Kidney epithelial cell (primary cell): ENCODE measurements at regions not wholly inside any gene's neighbourhood (a gene's known extent, or its start where the extent isn't known, plus 50 kb on each side); places are given as distances from the start of the nearest gene placed in this dataset.
"Not testable (repeated sequence)": the region's sequence is repeated elsewhere in the genome, so short reads cannot be mapped to it uniquely, and the experiment has no call there.

Experiments used
- DNase-seq: peaks from one replicate; pipeline ENCODE4 v3.0.0-alpha.2; 2010; ENCODE audit warnings: low read depth
- H3K27me3 ChIP-seq: 2 replicates; pipeline ENCODE4 v1.6.0; 2011; ENCODE audit warnings: low read length; ENCODE audit not compliant: control insufficient read depth, insufficient read depth
- H3K36me3 ChIP-seq: 2 replicates; pipeline ENCODE4 v1.5.1; 2011; ENCODE audit warnings: low read length; ENCODE audit not compliant: control insufficient read depth, insufficient read depth
- H3K4me3 ChIP-seq: 2 replicates; pipeline ENCODE4 v1.5.1; 2011; ENCODE audit warnings: low read depth, mild to moderate bottlenecking, control low read depth, low read length
- CTCF ChIP-seq: IDR thresholded peaks from 2 replicates; pipeline ENCODE4 v1.5.1; 2011; ENCODE audit warnings: mild to moderate bottlenecking, moderate library complexity, low read length, control low read depth, inconsistent platforms; ENCODE audit not compliant: insufficient read depth, poor library complexity, severe bottlenecking

- no peak for TF ChIP-seq CTCF
- no peaks in the 10 kb centered on the region for H3K27me3 ChIP-seq
Observed at GRCh38 chr6:99668036-99668705, 61.5 kb downstream of the PRDM13 start.

DNA sequence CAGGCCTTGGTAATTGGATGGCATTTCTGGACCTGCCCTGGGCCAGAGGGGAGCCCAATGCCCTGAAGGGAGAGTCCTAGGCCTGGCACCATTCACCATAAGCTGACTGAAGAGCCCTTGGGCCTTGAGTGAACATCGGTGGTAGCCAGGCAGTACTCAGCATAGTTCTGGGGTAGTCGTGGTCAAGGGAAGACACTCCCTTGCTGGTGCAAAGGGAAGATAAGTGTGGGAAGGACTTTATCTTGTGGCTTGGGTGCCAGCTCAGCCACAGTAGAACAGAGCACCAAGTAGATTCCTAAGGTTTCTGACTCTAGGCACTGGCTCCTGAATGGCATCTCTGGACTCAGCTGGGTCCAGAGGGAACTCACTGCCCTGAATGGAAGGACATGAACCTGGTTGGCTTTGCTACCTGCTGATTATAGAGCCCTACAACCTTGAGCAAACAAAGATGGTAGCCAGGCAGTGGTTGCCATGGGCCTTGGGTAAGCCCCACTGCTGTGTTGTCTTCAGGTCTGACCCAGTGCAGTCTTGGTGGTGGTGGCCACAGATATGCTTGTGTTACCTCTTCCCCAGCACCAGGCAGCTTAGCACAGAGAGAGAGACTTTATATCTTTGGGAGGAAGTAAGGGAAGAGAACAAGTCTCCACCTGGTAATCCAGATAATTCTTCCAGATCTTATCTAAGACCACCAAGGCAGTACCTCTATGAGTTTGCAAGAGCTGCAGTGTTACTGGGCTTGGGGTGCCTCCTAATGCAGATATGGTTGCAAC is 83.5 kb downstream of the PRDM13 start:
- no peak for TF ChIP-seq CTCF
- no peak for DNase-seq
- Histone ChIP-seq H3K36me3 (no peaks in the 10 kb centered on the region), H3K27me3 (no peaks in the 10 kb centered on the region), H3K4me3 (no peak overlapping the region)

More at GRCh38 chr6:99668036-99668705, 61.5 kb downstream of the PRDM13 start:
- DNase-seq = no peak
- no peak overlapping the region for H3K4me3 ChIP-seq
- no peaks in the 10 kb centered on the region for H3K36me3 ChIP-seq

- H3K36me3 ChIP-seq, H3K27me3 ChIP-seq, H3K4me3 ChIP-seq: not testable (repeated sequence)
Observed at GRCh38 chr6:99702287-99702686, 95.7 kb downstream of the PRDM13 start.

GRCh38 chr6:99709062-99709461 is 102.4 kb downstream of the PRDM13 start:
- no peaks in the 10 kb centered on the region for H3K27me3 ChIP-seq
- H3K36me3 ChIP-seq = no peaks in the 10 kb centered on the region
- no peak for DNase-seq
- no peak overlapping the region for H3K4me3 ChIP-seq
- no peak for TF ChIP-seq CTCF

More at GRCh38 chr6:99702287-99702686, 95.7 kb downstream of the PRDM13 start:
- DNase-seq = not testable (repeated sequence)

- Histone ChIP-seq H3K4me3 (no peak overlapping the region), H3K27me3 (no peaks in the 10 kb centered on the region), H3K36me3 (no peaks in the 10 kb centered on the region)
- DNase-seq = no peak
- no peak for TF ChIP-seq CTCF
Observed at GRCh38 chr6:99711302-99711701, 104.7 kb downstream of the PRDM13 start.

DNA sequence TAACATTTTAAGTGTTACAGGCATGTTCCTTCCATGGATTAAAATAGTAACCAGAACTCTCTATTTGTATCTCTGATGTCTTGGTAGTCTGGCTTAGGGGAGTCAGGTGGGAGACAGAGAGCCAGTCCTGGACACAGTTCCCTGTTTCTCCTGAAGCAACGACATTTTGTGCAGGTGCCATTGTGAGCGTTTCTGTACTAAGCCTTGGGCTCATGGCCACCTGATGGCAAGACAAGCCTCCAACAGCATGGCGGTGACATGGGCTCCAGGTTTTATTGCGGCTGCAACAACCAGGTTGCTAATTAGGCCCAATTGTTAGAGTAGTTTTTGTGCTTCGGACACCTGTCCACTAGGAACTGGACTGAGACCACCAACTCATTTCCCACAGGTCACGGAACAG is 105.3 kb downstream of the PRDM13 start:
- DNase-seq = no peak
- TF ChIP-seq CTCF = no peak
- H3K27me3 ChIP-seq = no peaks in the 10 kb centered on the region
- no peaks in the 10 kb centered on the region for H3K36me3 ChIP-seq
- no peak overlapping the region for H3K4me3 ChIP-seq
